ENCODE measurements at regions not wholly inside any gene's neighbourhood (a gene's known extent, or its start where the extent isn't known, plus 50 kb on each side); places are given as distances from the start of the nearest gene placed in this dataset.

GRCh38 chr5:133853646-133854365 is 114.6 kb downstream of the C5orf15 start:
- no peak for DNase-seq

GRCh38 chr5:133851521-133851920 is 116.9 kb downstream of the C5orf15 start:
- DNase-seq = no peak

DNA sequence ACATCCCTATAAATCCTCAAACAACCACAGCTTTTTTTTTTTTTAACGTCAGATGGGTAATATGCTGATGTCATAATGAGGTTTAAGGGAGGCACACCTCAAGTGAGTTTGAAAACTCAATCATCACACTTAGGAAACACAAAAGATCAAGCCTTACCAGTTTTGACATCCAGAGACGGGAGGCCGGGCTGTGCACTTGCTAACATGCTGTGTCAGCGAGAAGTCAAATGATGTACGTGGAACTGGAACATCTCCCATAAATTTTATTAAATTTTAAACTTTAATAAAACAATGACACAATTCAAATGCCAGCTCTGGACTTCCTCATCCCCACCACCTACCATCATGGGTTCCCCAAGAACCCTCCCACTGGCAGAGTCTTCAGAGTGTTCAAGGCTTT is 117.6 kb downstream of the C5orf15 start:
- no peak for DNase-seq

GRCh38 chr5:133849116-133849515 is 119.3 kb downstream of the C5orf15 start:
- no peak for DNase-seq

DNA sequence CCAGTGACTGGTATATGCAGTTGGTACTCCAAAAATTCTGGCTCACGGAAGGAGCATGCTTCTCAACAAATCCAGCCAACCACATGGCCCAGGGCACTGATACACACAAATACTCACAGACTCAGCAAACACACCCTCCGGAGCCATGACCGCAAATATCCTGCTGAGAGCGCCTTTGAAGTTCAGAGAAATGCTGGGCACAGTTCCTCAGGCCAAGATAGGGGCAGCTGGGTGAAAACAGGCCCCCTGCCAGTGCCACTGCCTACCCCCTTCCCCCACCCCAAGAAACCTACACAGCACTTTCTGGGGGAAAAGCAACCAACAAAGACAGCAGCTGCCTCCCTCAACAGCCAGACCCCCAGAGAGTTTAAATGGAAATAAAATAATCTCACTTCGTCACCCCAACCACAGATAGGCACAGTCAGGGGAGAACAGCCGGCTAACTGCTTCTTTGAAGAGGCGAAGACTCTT is 120.0 kb downstream of the C5orf15 start:
- DNase-seq = no peak

- no peak for DNase-seq
These were observed 120.5 kb downstream of the C5orf15 start for GRCh38 chr5:133847886-133848285.

- DNase-seq = no peak
These were observed 121.1 kb downstream of the C5orf15 start for GRCh38 chr5:133847301-133847700.

DNA sequence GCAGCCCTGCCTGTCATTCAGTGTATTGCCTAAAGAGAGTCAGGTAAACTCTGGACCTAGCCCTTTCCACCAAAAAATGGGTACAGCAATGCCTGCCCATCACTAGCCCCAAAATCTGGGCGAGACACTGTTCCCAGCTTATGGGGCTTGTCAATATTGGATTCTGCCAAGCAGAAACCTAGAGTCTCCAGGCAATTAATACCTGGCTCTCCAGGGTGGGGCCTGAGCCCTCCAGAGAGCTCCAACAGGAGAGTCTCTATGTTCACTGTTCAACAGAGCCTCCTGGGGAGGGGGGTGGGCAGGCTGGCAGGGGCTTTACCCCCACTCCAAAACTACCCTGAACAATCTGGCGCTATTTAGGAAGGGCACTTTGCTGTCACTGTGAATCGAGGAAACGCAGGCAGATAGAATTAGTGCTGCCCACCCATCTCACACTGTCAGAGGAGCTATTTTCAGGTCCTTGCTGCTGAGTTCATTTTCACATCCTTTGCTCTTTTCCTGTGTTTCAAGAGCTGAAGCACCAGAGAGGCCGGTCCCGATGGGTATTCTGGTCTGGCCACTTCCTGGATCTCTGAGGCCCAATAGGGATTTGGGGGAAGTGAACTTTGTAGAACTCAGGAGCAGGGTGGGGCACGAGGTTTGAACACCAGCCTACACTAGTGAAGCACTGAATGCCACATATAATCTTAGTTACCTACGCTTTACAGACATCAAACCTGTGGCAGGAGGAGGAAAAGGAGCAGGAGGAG is 121.8 kb downstream of the C5orf15 start:
- DNase-seq = no peak

GRCh38 chr5:133845271-133845670 is 123.2 kb downstream of the C5orf15 start:
- no peak for DNase-seq

GRCh38 chr5:133844836-133845235 is 123.6 kb downstream of the C5orf15 start:
- no peak for DNase-seq

GRCh38 chr5:133843911-133844310 is 124.5 kb downstream of the C5orf15 start:
- DNase-seq = no peak

GRCh38 chr5:133842846-133843611 is 125.4 kb downstream of the C5orf15 start:
- no peak for DNase-seq

DNA sequence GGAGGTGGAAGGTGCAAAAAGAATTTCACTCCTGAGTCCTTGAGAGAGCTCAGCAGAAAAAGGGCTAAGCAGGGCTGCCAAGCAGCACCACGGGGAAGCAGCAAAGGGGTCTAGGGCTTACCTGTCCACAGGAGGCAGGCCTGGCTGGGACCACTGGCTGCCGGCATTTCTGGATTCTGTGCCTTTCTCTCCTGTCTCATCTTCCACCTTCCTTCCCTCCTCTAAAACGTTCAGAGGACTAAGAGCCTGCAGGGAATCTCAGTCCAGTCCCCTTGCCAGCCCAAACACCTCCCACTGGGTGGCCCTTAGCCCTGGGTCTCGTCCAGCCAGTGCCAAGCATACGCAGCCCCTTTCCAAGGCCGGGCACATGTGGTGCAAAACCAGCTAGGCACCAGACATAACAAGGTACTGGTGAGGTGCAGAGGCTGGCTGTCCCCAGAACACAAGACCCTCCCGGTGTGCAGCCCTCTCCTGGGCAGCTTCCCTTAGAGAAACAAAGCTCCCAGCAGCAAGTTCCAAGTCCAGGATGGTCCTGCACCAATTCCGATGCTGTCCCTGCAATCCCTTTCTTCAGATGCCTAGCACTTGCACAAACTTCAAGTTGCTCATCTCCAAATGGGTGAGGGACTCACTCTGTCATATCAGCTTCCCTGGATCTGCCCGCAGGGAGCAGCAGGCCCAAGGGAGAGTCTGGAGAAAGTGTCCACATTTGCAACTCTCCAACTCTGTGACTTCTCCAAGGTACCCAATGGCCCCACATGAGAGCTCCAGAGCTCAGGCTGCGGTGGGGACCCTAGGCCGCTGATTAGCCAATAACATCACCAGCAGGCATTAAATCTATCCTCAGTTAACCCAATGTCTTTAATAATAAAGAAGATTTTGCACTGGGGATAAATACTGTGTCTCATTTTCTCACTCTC is 126.3 kb downstream of the C5orf15 start:
- no peak for DNase-seq

DNA sequence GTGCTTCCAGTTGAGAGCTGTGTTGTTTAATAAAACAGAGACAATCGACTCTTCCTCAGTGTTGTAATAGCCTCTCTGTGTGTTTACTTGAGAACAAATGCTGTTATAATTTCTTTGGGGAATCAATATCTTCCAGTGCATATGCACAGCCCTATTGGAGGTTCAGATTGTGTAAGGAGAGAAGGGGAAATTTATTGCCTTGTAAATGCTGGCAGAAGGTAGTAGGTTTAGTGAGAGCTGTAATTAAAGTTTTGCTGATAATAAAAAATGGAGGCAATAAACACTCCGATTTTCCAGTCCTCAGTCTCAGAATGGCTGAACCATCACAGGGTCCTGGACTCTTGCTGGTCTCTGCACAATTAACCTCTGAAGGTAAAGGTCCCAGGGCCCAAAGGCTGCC is 128.3 kb downstream of the C5orf15 start:
- DNase-seq = no peak

DNA sequence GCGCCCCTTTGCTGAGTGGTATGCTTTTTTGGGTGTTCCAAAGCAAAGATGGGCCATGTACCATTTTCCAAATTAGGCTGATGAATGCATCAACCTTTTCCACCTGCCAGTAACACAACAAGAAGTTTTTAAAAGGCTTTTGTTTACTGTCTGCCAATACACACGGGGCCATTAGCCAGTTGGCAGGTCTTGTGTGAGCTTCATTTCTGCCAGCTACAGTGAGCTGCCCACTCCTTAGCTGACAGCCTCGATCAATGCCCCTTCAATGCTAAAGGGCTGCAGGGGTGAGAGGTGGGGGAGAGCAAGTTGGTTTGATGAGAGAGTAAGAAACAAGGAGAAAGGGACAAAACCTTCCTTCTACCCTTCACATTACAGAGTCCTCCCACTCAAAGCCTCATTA is 128.7 kb downstream of the C5orf15 start:
- DNase-seq = no peak

GRCh38 chr5:133839090-133839489 is 129.3 kb downstream of the C5orf15 start:
- no peak for DNase-seq

DNA sequence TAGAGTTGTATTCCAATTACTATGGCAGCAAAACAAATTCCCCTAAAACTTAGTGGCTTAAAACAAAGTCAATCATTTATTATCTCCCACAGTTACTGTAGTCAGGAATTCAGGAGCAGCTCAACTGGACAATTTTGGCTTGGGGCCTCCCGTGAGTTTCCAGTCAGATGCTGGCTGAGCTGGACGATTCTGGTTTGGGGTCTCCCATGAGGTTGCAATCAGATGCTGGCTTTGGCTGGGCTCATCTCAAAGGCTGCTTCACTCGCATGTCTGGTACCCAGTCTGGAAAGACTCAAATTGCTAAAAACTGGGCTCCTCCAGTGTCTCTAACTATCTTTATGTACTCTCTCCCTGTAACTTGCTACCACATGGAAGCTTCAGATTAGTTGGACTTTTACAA is 130.1 kb downstream of the C5orf15 start:
- no peak for DNase-seq

DNA sequence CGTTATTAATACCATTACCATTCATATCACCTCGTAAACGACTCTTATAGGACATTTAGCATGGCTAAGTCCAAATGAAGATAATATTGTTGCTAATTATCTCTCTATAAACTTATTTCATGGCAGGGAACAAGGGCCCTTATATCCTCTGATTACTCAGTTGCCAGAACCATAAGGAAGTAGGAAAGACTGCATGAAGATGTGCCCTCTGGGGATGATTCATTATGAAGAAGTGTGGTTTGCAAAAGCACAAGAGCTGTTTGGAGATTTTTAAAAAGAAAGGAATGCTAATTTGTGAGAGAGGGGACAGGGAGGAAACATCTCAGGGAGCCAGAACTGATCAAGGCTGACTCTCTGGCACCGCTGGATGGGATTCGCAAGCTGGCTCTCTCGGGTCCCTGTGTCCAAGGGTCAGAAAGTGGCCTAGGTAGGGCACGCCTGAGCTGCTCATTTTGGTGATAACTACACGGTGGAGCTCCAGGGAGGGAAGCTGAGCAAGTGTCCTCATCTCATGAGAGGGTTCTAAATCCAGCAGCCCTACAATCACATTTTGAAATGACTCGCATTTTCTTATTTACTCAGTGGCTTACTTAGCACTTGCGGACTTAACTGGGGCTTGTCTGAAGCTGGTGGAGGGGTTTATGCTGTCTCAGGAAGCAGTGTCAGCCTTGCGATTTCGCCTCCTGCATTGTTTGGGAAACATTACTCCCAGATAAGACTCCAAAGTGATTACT is 136.8 kb downstream of the C5orf15 start:
- no peak for DNase-seq

GRCh38 chr5:133830911-133831310 is 137.5 kb downstream of the C5orf15 start:
- DNase-seq = no peak

GRCh38 chr5:133830281-133830680 is 138.1 kb downstream of the C5orf15 start:
- DNase-seq = no peak

GRCh38 chr5:133829786-133830185 is 138.6 kb downstream of the C5orf15 start:
- DNase-seq = no peak

- no peak for DNase-seq
These were observed 139.7 kb downstream of the C5orf15 start for GRCh38 chr5:133828722-133829121.
